Panc1 (cell line): ENCODE measurements at regions not wholly inside any gene's neighbourhood (a gene's known extent, or its start where the extent isn't known, plus 50 kb on each side); places are given as distances from the start of the nearest gene placed in this dataset.

ENCODE experiments used
- ATAC-seq: fragments of 200-7000 bp; cut with Tn5 transposase; 2 replicates; pipeline ENCODE4 v1.9.1; 2020; ENCODE audit warnings: mild to moderate bottlenecking, moderate library complexity
- BruUV-seq: library from RNA; stranded (reverse); fragments of 400-500 nt; replicated peaks from 2 replicates; lab custom pipeline; 2021; lab: Mats Ljungman, UMichigan
- CTCF ChIA-PET: fragments of 300-600 bp; sonication (Branson Sonifier 250); formaldehyde crosslinking; loops from one replicate; lab custom pipeline; 2022; ENCODE audit warnings: antibody characterized with exemption; lab: Charles Lee
- POLR2A ChIA-PET: fragments of 300-600 bp; sonication (Branson Sonifier 250); formaldehyde crosslinking; loops from one replicate; lab custom pipeline; 2022; ENCODE audit warnings: antibody characterized with exemption; lab: Charles Lee
- DNase-seq: peaks from one replicate; pipeline ENCODE4 v3.0.0-alpha.2; 2010; ENCODE audit warnings: low read depth, low spot score
- H3K27ac ChIP-seq: 2 replicates; pipeline ENCODE4 v1.5.1; 2011; ENCODE audit warnings: mild to moderate bottlenecking, low read length, inconsistent platforms
- H3K27me3 ChIP-seq: fragments of 200-500 bp; sonication (Bioruptor generic); 2 replicates; pipeline ENCODE4 v1.6.0; 2014; ENCODE audit warnings: low read length, inconsistent platforms; ENCODE audit not compliant: control insufficient read depth, insufficient read depth
- H3K36me3 ChIP-seq: fragments of 200-500 bp; sonication (Bioruptor generic); 2 replicates; pipeline ENCODE4 v1.5.1; 2014; ENCODE audit warnings: inconsistent platforms, mild to moderate bottlenecking, low read length, moderate library complexity; ENCODE audit not compliant: control insufficient read depth, insufficient read depth
- H3K4me1 ChIP-seq: 2 replicates; pipeline ENCODE4 v1.5.1; 2011; ENCODE audit warnings: inconsistent platforms, mild to moderate bottlenecking, low read length, moderate library complexity; ENCODE audit not compliant: control insufficient read depth, insufficient read depth
- H3K4me3 ChIP-seq, 2 experiments: 2 replicates each; pipeline ENCODE4 v1.5.1; 2011 to 2012; ENCODE audit warnings: low read depth in 2 of 2, low read length in 2 of 2, mild to moderate bottlenecking in 2 of 2, inconsistent platforms in 1 of 2, moderate library complexity in 1 of 2
- H3K9me3 ChIP-seq: fragments of 200-500 bp; sonication (Bioruptor generic); 2 replicates; pipeline ENCODE4 v1.5.1; 2014; ENCODE audit warnings: low read depth, mild to moderate bottlenecking, inconsistent platforms, low read length, moderate library complexity; ENCODE audit not compliant: control insufficient read depth, insufficient read depth
- POLR2AphosphoS5 ChIP-seq: IDR thresholded peaks from 2 replicates; pipeline ENCODE4 v1.6.1; 2012; ENCODE audit warnings: mild to moderate bottlenecking, low read depth, low read length, moderate library complexity
- SIN3A ChIP-seq: IDR thresholded peaks from 2 replicates; pipeline ENCODE4 v1.6.1; 2012; ENCODE audit warnings: low read depth, mild to moderate bottlenecking, low read length, moderate library complexity, borderline replicate concordance; ENCODE audit not compliant: insufficient read depth
- TCF7L2 ChIP-seq: IDR thresholded peaks from 2 replicates; pipeline ENCODE4 v1.6.1; 2011; ENCODE audit warnings: mild to moderate bottlenecking, low read depth, low read length, inconsistent platforms
- in situ Hi-C: cut with HindIII; loops from 2 replicates; pipeline ENCODE4 v1.10.0; 2016; ENCODE audit warnings: low sequenced_read_pairs, low pct_unique_long_range_greater_than_20kb
- intact Hi-C: fragments of 100-400 bp; cut with micrococcal nuclease; formaldehyde crosslinking; loops from one replicate; pipeline ENCODE4 v1.10.0; 2022; ENCODE audit not compliant: unreplicated experiment
- TF ChIP-seq, protein P1 (sequence below), 2 experiments: IDR thresholded peaks; 2 replicates each; pipeline ENCODE4 v1.6.1; 2011 to 2012; ENCODE audit warnings: low read depth in 2 of 2, control low read depth in 1 of 2, low read length in 1 of 2, mild to moderate bottlenecking in 1 of 2, moderate library complexity in 1 of 2; ENCODE audit not compliant: insufficient read depth in 1 of 2
- TF ChIP-seq, protein P2 (sequence below): fragments of 450-650 bp; IDR thresholded peaks from 2 replicates; pipeline ENCODE4 v1.5.1; 2017; ENCODE audit warnings: mild to moderate bottlenecking

DNA sequence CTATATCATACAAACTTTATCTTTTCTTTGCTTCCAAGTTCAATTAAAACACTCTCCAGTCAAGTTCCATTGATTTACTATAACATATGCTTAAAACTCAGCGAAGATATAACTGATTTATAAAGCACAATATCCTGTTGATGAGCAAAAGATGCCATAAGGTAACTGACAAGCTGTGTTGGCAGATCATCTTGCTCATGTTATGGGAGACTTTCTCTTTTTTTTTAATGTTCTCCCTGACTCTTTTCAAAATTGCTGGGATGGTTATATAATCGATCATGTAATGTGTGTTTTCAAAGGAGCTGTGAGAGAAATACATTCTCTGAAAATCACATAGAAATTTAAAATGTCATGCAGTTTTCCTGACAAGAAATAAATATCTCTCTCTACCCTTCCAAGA is 293.5 kb downstream of the MED10 start:
- no peaks in the 10 kb centered on the region for H3K9me3 ChIP-seq
- no peak overlapping the region for H3K4me3 ChIP-seq
- no peaks in the 10 kb centered on the region for H3K36me3 ChIP-seq
- CTCF ChIA-PET, result interaction anchor here (0.5 kb wide), 1 partner anchor 11 kb away, joined by 5 read pairs; no protein-coding TSS in a partner anchor
- no peaks in the 10 kb centered on the region for H3K4me1 ChIP-seq
- POLR2A ChIA-PET, result no interaction called here
- intact Hi-C loops (no loop called here), in situ Hi-C loops (no loop called here)
- no peak for ATAC-seq
- BruUV-seq, result no TSS peak
- no peaks in the 10 kb centered on the region; the same call in 1 of the 2 replicates for H3K27me3 ChIP-seq
- DNase-seq, result no peak
- no peak for TF ChIP-seq POLR2AphosphoS5
- no peak for TF ChIP-seq SIN3A
- TF ChIP-seq TCF7L2, result no peak
- TF ChIP-seq, protein P1, sequence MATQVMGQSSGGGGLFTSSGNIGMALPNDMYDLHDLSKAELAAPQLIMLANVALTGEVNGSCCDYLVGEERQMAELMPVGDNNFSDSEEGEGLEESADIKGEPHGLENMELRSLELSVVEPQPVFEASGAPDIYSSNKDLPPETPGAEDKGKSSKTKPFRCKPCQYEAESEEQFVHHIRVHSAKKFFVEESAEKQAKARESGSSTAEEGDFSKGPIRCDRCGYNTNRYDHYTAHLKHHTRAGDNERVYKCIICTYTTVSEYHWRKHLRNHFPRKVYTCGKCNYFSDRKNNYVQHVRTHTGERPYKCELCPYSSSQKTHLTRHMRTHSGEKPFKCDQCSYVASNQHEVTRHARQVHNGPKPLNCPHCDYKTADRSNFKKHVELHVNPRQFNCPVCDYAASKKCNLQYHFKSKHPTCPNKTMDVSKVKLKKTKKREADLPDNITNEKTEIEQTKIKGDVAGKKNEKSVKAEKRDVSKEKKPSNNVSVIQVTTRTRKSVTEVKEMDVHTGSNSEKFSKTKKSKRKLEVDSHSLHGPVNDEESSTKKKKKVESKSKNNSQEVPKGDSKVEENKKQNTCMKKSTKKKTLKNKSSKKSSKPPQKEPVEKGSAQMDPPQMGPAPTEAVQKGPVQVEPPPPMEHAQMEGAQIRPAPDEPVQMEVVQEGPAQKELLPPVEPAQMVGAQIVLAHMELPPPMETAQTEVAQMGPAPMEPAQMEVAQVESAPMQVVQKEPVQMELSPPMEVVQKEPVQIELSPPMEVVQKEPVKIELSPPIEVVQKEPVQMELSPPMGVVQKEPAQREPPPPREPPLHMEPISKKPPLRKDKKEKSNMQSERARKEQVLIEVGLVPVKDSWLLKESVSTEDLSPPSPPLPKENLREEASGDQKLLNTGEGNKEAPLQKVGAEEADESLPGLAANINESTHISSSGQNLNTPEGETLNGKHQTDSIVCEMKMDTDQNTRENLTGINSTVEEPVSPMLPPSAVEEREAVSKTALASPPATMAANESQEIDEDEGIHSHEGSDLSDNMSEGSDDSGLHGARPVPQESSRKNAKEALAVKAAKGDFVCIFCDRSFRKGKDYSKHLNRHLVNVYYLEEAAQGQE (IDR thresholded peaks at IDR 0.05; ENCODE audit: insufficient read depth in 1 of 2, low read depth in 2 of 2, low read length in 1 of 2), result no peak
- TF ChIP-seq, protein P2, sequence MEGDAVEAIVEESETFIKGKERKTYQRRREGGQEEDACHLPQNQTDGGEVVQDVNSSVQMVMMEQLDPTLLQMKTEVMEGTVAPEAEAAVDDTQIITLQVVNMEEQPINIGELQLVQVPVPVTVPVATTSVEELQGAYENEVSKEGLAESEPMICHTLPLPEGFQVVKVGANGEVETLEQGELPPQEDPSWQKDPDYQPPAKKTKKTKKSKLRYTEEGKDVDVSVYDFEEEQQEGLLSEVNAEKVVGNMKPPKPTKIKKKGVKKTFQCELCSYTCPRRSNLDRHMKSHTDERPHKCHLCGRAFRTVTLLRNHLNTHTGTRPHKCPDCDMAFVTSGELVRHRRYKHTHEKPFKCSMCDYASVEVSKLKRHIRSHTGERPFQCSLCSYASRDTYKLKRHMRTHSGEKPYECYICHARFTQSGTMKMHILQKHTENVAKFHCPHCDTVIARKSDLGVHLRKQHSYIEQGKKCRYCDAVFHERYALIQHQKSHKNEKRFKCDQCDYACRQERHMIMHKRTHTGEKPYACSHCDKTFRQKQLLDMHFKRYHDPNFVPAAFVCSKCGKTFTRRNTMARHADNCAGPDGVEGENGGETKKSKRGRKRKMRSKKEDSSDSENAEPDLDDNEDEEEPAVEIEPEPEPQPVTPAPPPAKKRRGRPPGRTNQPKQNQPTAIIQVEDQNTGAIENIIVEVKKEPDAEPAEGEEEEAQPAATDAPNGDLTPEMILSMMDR, result no peak
- no peak overlapping the region for H3K27ac ChIP-seq

DNA sequence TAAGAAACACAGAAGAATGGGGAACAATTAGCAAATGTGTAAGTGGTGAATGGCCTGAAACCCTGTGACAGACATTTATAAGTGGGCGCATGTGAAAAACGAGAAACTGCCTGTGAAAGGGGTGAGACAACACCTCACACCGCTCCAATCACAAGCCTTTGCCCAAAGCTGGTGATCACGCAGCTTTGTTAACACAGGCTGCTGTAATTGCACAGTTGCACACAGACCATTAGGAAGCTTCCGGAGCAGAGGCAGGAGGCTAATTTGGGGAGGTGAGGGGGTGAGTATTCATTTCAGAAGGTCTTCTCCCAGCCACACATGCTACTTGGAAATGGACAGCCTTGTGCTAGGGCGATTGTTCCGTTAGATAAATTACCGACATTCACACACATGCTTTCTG is 294.0 kb downstream of the MED10 start:
- intact Hi-C loops (no loop called here), in situ Hi-C loops (no loop called here)
- ATAC-seq, result no peak

More for the DNA sequence above, 294.0 kb downstream of the MED10 start:
- no peak overlapping the region for H3K4me3 ChIP-seq
- no peaks in the 10 kb centered on the region for H3K4me1 ChIP-seq
- H3K36me3 ChIP-seq, result no peaks in the 10 kb centered on the region
- no peak for DNase-seq
- no peaks in the 10 kb centered on the region for H3K9me3 ChIP-seq
- H3K27ac ChIP-seq, result no peak overlapping the region
- no peaks in the 10 kb centered on the region; the same call in 1 of the 2 replicates for H3K27me3 ChIP-seq
- ChIA-PET POLR2A (no interaction called here), CTCF (no interaction called here)
- no peak for TF ChIP-seq TCF7L2
- TF ChIP-seq, protein P2, result no peak
- TF ChIP-seq POLR2AphosphoS5, result no peak
- TF ChIP-seq SIN3A, result no peak
- TF ChIP-seq, protein P1 (IDR thresholded peaks at IDR 0.05; ENCODE audit: insufficient read depth in 1 of 2, low read depth in 2 of 2, low read length in 1 of 2), result no peak
- BruUV-seq, result no TSS peak
